GM21737 (cell line): ENCODE measurements at regions not wholly inside any gene's neighbourhood (a gene's known extent, or its start where the extent isn't known, plus 50 kb on each side); places are given as distances from the start of the nearest gene placed in this dataset.

Experiments used
- ATAC-seq: cut with Tn5 transposase; IDR thresholded peaks from one replicate; pipeline ENCODE4 v1.9.1; 2021; ENCODE audit warnings: mild to moderate bottlenecking, moderate library complexity; ENCODE audit not compliant: unreplicated experiment

- no peak for ATAC-seq
These were observed 365.3 kb downstream of the MTRR start for GRCh38 chr5:8234179-8234770.

- no peak for ATAC-seq
These were observed 369.1 kb downstream of the MTRR start for GRCh38 chr5:8238080-8238479.

- no peak for ATAC-seq
These were observed 370.2 kb downstream of the MTRR start for GRCh38 chr5:8239198-8239597.

GRCh38 chr5:8239646-8240045 lies 370.7 kb downstream of the MTRR start:
- no peak for ATAC-seq

- no peak for ATAC-seq
These were observed 372.1 kb downstream of the MTRR start for GRCh38 chr5:8241076-8241475.

GRCh38 chr5:8241558-8241957 lies 372.6 kb downstream of the MTRR start:
- no peak for ATAC-seq

GRCh38 chr5:8247049-8247899 lies 378.3 kb downstream of the MTRR start:
- no peak for ATAC-seq

- ATAC-seq: no peak
These were observed 384.4 kb downstream of the MTRR start for GRCh38 chr5:8253376-8253775.

GRCh38 chr5:8254674-8255073 lies 385.7 kb downstream of the MTRR start:
- no peak for ATAC-seq

- no peak for ATAC-seq
These were observed 389.9 kb downstream of the MTRR start for GRCh38 chr5:8258801-8259200.

GRCh38 chr5:8270246-8270645 lies 401.3 kb downstream of the MTRR start:
- ATAC-seq: no peak

- ATAC-seq: no peak
These were observed 411.9 kb downstream of the MTRR start for GRCh38 chr5:8280711-8281363.

- ATAC-seq: no peak
These were observed 419.4 kb downstream of the MTRR start for GRCh38 chr5:8288334-8288733.

GRCh38 chr5:8288897-8289516 lies 420.1 kb downstream of the MTRR start:
- no peak for ATAC-seq

GRCh38 chr5:8289779-8290178 lies 420.8 kb downstream of the MTRR start:
- ATAC-seq: no peak

GRCh38 chr5:8290721-8291120 lies 421.8 kb downstream of the MTRR start:
- ATAC-seq: no peak

- no peak for ATAC-seq
These were observed 422.7 kb downstream of the MTRR start for GRCh38 chr5:8291641-8292040.

- ATAC-seq: no peak
These were observed 426.2 kb downstream of the MTRR start for GRCh38 chr5:8295141-8295540.

- no peak for ATAC-seq
These were observed 430.8 kb downstream of the MTRR start for GRCh38 chr5:8299716-8300115.

- no peak for ATAC-seq
These were observed 435.4 kb downstream of the MTRR start for GRCh38 chr5:8304341-8304740.

GRCh38 chr5:8306288-8306896 lies 437.4 kb downstream of the MTRR start:
- ATAC-seq: no peak
